Parathyroid adenoma (tissue), 2 donors: ENCODE measurements at regions not wholly inside any gene's neighbourhood (a gene's known extent, or its start where the extent isn't known, plus 50 kb on each side); places are given as distances from the start of the nearest gene placed in this dataset.

ENCODE experiments used
- H2AFZ ChIP-seq: fragments of 300-600 bp; sonication (generic); one replicate; pipeline ENCODE4 v1.7.0; 2017; ENCODE audit warnings: antibody characterized with exemption, mild to moderate bottlenecking
- H3K27ac ChIP-seq: fragments of 300-600 bp; sonication (generic); one replicate; pipeline ENCODE4 v1.7.0; 2017
- H3K27me3 ChIP-seq: fragments of 300-600 bp; sonication (generic); one replicate; pipeline ENCODE4 v1.7.0; 2017; ENCODE audit warnings: low read length; ENCODE audit not compliant: control insufficient read depth, insufficient read depth
- H3K36me3 ChIP-seq: fragments of 300-600 bp; sonication (generic); one replicate; pipeline ENCODE4 v1.7.0; 2017; ENCODE audit warnings: low read length; ENCODE audit not compliant: control insufficient read depth, insufficient read depth
- H3K4me1 ChIP-seq: fragments of 300-600 bp; sonication (generic); one replicate; pipeline ENCODE4 v1.7.0; 2017; ENCODE audit warnings: control low read depth
- H3K4me2 ChIP-seq: fragments of 300-600 bp; sonication (generic); one replicate; pipeline ENCODE4 v1.7.0; 2017; ENCODE audit warnings: low read length
- H3K4me3 ChIP-seq: fragments of 300-600 bp; sonication (generic); one replicate; pipeline ENCODE4 v1.7.0; 2017; ENCODE audit warnings: low read depth, low read length
- H3K79me2 ChIP-seq: fragments of 300-600 bp; sonication (generic); one replicate; pipeline ENCODE4 v1.7.0; 2017; ENCODE audit warnings: control low read depth
- H3K9ac ChIP-seq: fragments of 300-600 bp; sonication (generic); one replicate; pipeline ENCODE4 v1.7.0; 2017; ENCODE audit warnings: mild to moderate bottlenecking
- H3K9me3 ChIP-seq: fragments of 300-600 bp; sonication (generic); one replicate; pipeline ENCODE4 v1.7.0; 2017; ENCODE audit warnings: low read length; ENCODE audit not compliant: control insufficient read depth
- CTCF ChIP-seq: fragments of 300-600 bp; sonication (generic); IDR thresholded peaks from one replicate; pipeline ENCODE4 v1.7.0; 2017; ENCODE audit warnings: antibody characterized with exemption, mild to moderate bottlenecking
- donor health status: primary hyperparathyroidism.

- Histone ChIP-seq H3K4me3 (no peak overlapping the region), H3K4me1 (no peaks in the 10 kb centered on the region), H3K4me2 (no peak overlapping the region), H2AFZ (no peak overlapping the region), H3K27ac (no peak overlapping the region), H3K9ac (no peak overlapping the region), H3K36me3 (no peaks in the 10 kb centered on the region), H3K27me3 (no peaks in the 10 kb centered on the region), H3K9me3 (no peaks in the 10 kb centered on the region), H3K79me2 (no peaks in the 10 kb centered on the region)
- no peak for TF ChIP-seq CTCF
These were observed 166.8 kb upstream of the MAP3K1 start for GRCh38 chr5:56648460-56649034.

- no peak for TF ChIP-seq CTCF
- Histone ChIP-seq H3K4me3 (no peak overlapping the region), H3K4me2 (no peak overlapping the region), H3K27ac (no peak overlapping the region), H3K36me3 (no peaks in the 10 kb centered on the region), H3K27me3 (no peaks in the 10 kb centered on the region), H2AFZ (no peak overlapping the region), H3K9me3 (no peaks in the 10 kb centered on the region), H3K4me1 (no peaks in the 10 kb centered on the region), H3K9ac (no peak overlapping the region), H3K79me2 (no peaks in the 10 kb centered on the region)
These were observed 168.1 kb upstream of the MAP3K1 start for GRCh38 chr5:56647099-56647850.

DNA sequence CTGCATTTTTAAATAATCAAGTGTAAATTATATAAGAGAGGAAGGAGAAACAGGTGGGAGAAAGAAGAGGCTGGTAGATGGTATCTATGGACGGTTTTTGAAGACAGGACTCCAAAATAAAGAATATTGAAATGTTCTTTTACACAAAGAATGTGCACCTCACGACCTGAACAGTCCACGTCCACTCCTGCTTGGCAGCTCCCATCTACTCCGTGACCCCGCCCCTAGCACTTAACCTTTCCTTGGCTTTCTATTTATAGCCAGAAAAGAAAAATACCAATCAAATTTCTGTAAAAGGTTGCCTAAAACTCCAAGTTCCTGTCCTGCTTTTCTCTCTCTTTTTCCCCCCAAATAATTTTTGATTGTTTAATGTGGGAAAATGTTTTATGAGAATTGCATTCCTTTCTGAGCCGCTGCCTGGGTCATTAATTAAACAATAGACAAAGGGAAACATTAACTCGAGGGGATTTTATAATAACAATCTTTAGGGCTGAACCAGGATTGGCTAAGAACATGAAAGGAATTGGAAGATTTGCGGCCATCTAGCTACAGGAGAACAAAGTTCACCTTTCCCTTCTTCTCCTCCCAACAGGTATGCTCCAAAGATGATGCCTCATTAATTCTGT, 173.6 kb upstream of the MAP3K1 start:
- H3K4me3 ChIP-seq = no peak overlapping the region
- TF ChIP-seq CTCF = no peak
- no peaks in the 10 kb centered on the region for H3K27me3 ChIP-seq
- no peak overlapping the region for H3K9ac ChIP-seq
- H2AFZ ChIP-seq = no peak overlapping the region
- no peaks in the 10 kb centered on the region for H3K9me3 ChIP-seq
- no peak overlapping the region for H3K27ac ChIP-seq
- no peaks in the 10 kb centered on the region for H3K79me2 ChIP-seq
- H3K4me1 ChIP-seq = no peaks in the 10 kb centered on the region
- H3K36me3 ChIP-seq = no peaks in the 10 kb centered on the region
- H3K4me2 ChIP-seq = no peak overlapping the region

GRCh38 chr5:56640763-56641406, 174.5 kb upstream of the MAP3K1 start:
- no peaks in the 10 kb centered on the region for H3K9me3 ChIP-seq
- no peak overlapping the region for H3K9ac ChIP-seq
- no peak for TF ChIP-seq CTCF
- H3K4me3 ChIP-seq = no peak overlapping the region
- H3K27me3 ChIP-seq = no peaks in the 10 kb centered on the region
- no peaks in the 10 kb centered on the region for H3K36me3 ChIP-seq
- H3K79me2 ChIP-seq = no peaks in the 10 kb centered on the region
- no peak overlapping the region for H2AFZ ChIP-seq
- no peak overlapping the region for H3K27ac ChIP-seq
- H3K4me1 ChIP-seq = no peaks in the 10 kb centered on the region
- no peak overlapping the region for H3K4me2 ChIP-seq
